KG1 (cell line): ENCODE measurements at regions not wholly inside any gene's neighbourhood (a gene's known extent, or its start where the extent isn't known, plus 50 kb on each side); places are given as distances from the start of the nearest gene placed in this dataset.

Source experiments
- DNase-seq: peaks from one replicate; lab custom pipeline; 2025; lab: John Stamatoyannopoulos, UW

- DNase-seq = no peak
Observed at GRCh38 chr2:204483608-204484081, 61.6 kb upstream of the PARD3B start.

GRCh38 chr2:204486321-204486720, 59.0 kb upstream of the PARD3B start:
- no peak for DNase-seq

- DNase-seq = no peak
Observed at GRCh38 chr2:204486805-204487204, 58.5 kb upstream of the PARD3B start.

GRCh38 chr2:204487447-204488229, 57.6 kb upstream of the PARD3B start:
- DNase-seq = no peak

GRCh38 chr2:204491528-204491927, 53.7 kb upstream of the PARD3B start:
- DNase-seq = no peak

- no peak for DNase-seq
Observed at GRCh38 chr2:204492417-204492816, 52.9 kb upstream of the PARD3B start.

GRCh38 chr2:204494681-204495080, 50.6 kb upstream of the PARD3B start:
- DNase-seq = no peak

- no peak for DNase-seq
Observed at GRCh38 chr2:204495381-204495780, 49.9 kb upstream of the PARD3B start.
